ENCODE measurements at regions not wholly inside any gene's neighbourhood (a gene's known extent, or its start where the extent isn't known, plus 50 kb on each side); places are given as distances from the start of the nearest gene placed in this dataset.
"Not testable (repeated sequence)": the region's sequence is repeated elsewhere in the genome, so short reads cannot be mapped to it uniquely, and the experiment has no call there.

- DNase-seq (ENCODE audit: low spot score) = no peak
Measured at GRCh38 chr10:117748058-117748457, 205.5 kb downstream of the EMX2 start.

- no peak for DNase-seq (ENCODE audit: low spot score)
Measured at GRCh38 chr10:117750616-117751015, 208.1 kb downstream of the EMX2 start.

GRCh38 chr10:117751259-117751658 lies 208.7 kb downstream of the EMX2 start:
- no peak for DNase-seq (ENCODE audit: low spot score)

- no peak for DNase-seq (ENCODE audit: low spot score)
Measured at GRCh38 chr10:117752103-117752502, 209.6 kb downstream of the EMX2 start.

GRCh38 chr10:117754770-117755658 lies 212.5 kb downstream of the EMX2 start:
- DNase-seq (ENCODE audit: low spot score) = no peak

GRCh38 chr10:117755659-117756014 lies 213.1 kb downstream of the EMX2 start:
- no peak for DNase-seq (ENCODE audit: low spot score)

GRCh38 chr10:117757086-117757720 lies 214.7 kb downstream of the EMX2 start:
- no peak for DNase-seq (ENCODE audit: low spot score)

- no peak for DNase-seq (ENCODE audit: low spot score)
Measured at GRCh38 chr10:117759266-117759665, 216.7 kb downstream of the EMX2 start.

GRCh38 chr10:117761695-117762094 lies 219.1 kb downstream of the EMX2 start:
- no peak for DNase-seq (ENCODE audit: low spot score)

GRCh38 chr10:117762126-117762818 lies 219.7 kb downstream of the EMX2 start:
- no peak for DNase-seq (ENCODE audit: low spot score)

- DNase-seq (ENCODE audit: low spot score) = no peak
Measured at GRCh38 chr10:117762819-117763172, 220.2 kb downstream of the EMX2 start.

GRCh38 chr10:117763528-117763927 lies 221.0 kb downstream of the EMX2 start:
- no peak for DNase-seq (ENCODE audit: low spot score)

- DNase-seq (ENCODE audit: low spot score) = no peak
Measured at GRCh38 chr10:117768333-117769042, 225.9 kb downstream of the EMX2 start.

- no peak for DNase-seq (ENCODE audit: low spot score)
Measured at GRCh38 chr10:117775526-117775925, 233.0 kb downstream of the EMX2 start.

GRCh38 chr10:117777222-117777621 lies 234.7 kb downstream of the EMX2 start:
- not testable (repeated sequence) for DNase-seq (ENCODE audit: low spot score)

- no peak for DNase-seq (ENCODE audit: low spot score)
Measured at GRCh38 chr10:117778241-117778640, 235.7 kb downstream of the EMX2 start.

- DNase-seq (ENCODE audit: low spot score) = no peak
Measured at GRCh38 chr10:117780411-117780810, 237.9 kb downstream of the EMX2 start.

- no peak for DNase-seq (ENCODE audit: low spot score)
Measured at GRCh38 chr10:117781216-117781831, 238.8 kb downstream of the EMX2 start.

- DNase-seq (ENCODE audit: low spot score) = no peak
Measured at GRCh38 chr10:117782276-117782675, 239.7 kb downstream of the EMX2 start.

- DNase-seq (ENCODE audit: low spot score) = no peak
Measured at GRCh38 chr10:117783698-117784395, 241.3 kb downstream of the EMX2 start.

- DNase-seq (ENCODE audit: low spot score) = no peak
Measured at GRCh38 chr10:117784776-117785175, 242.2 kb downstream of the EMX2 start.

All from AG08396 (cell line).